Left hindlimb (tissue), 1 donor: ENCODE measurements at regions not wholly inside any gene's neighbourhood (a gene's known extent, or its start where the extent isn't known, plus 50 kb on each side); places are given as distances from the start of the nearest gene placed in this dataset.

Experiments used
- DNase-seq: peaks from one replicate; pipeline ENCODE4 v3.0.0-alpha.2; 2018

DNA sequence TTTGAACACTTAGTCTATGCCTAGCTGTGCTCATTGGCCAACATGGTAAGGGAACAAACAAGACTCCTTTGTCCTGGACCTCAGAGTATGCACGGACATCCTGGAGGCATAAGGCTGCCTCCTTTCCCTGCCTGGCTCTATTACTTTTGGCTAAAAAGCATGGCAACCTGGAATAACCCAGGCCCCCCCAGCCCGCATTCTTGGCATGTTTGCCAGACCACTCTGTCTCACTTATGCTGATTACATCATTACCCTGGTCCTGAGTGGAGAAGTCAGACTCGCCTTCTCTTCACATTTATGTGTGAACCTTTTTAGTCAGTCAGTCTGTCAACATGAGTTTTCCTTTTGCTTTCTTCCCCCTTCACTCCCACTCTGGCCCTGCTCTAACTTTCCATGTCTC, 58.0 kb upstream of the ELK3 start:
- peak; percentile 55 for DNase-seq

- no peak for DNase-seq
These were observed 57.3 kb upstream of the ELK3 start for GRCh38 chr12:96136725-96137378.

DNA sequence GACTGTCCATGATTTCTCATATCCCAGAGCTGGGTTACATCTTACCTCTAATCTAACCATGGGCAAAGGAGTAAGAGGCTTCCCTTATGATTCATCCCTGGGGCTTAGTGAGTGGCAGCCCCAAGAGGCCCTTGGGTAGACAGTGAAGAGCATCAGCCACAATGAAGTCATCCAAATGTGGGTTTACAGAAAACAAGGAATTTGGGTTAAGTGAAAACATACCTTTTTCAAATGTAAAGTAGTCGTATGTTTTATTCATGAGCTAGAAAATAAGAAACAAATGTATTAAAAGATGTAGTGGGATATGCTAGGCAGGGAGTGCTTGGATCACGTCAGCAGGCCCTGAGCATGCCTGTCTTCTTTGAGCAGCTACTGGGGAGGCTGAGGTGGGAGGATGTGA, 54.0 kb upstream of the ELK3 start:
- DNase-seq = no peak

GRCh38 chr12:96141216-96141912, 52.8 kb upstream of the ELK3 start:
- DNase-seq = no peak

- no peak for DNase-seq
These were observed 50.8 kb upstream of the ELK3 start for GRCh38 chr12:96143392-96143791.

DNA sequence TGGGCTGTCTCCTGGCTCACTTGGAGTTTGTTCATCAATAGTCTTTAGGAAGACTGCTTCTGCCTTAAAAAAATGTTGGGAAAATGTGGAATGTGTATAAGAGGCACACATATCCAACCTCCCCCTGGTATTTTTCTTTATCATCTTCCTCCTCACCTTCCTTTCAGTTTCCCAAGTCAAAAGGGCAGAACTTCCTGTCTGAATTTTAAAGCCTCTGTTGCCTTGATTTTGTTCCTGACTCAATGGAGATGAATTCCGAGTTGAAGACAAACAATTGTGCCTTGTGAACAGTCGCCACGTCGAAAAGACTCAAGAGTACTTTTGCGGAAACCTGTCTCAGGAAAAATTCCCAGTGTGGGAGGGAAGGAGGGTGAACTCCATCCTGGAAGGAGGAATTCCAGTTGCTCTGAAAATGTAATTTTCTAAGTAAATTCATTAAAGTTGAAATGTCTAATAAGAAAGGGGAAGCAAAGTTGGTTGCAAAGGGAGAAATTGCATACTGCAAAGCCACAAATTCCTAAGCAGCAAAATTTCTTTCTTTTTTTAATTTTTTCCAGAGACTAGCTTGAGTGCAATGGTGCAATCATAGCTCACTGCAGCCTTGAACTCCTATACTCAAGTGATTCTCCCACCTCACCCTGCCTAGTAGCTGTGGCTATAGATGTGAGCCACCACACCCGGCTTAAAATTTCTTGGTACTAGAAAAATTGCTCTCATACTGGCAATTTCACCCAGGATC, 50.2 kb upstream of the ELK3 start:
- no peak for DNase-seq
